NCI-H1694 treated with DMSO at 0.1 percent for 48 hours (cell line): ENCODE measurements at regions not wholly inside any gene's neighbourhood (a gene's known extent, or its start where the extent isn't known, plus 50 kb on each side); places are given as distances from the start of the nearest gene placed in this dataset.
A peak's percentile ranks its signal among the peaks of the same experiment; 100 is the strongest.

Experiments used
- DNase-seq: peaks from one replicate; lab custom pipeline; 2025; lab: John Stamatoyannopoulos, UW

DNA sequence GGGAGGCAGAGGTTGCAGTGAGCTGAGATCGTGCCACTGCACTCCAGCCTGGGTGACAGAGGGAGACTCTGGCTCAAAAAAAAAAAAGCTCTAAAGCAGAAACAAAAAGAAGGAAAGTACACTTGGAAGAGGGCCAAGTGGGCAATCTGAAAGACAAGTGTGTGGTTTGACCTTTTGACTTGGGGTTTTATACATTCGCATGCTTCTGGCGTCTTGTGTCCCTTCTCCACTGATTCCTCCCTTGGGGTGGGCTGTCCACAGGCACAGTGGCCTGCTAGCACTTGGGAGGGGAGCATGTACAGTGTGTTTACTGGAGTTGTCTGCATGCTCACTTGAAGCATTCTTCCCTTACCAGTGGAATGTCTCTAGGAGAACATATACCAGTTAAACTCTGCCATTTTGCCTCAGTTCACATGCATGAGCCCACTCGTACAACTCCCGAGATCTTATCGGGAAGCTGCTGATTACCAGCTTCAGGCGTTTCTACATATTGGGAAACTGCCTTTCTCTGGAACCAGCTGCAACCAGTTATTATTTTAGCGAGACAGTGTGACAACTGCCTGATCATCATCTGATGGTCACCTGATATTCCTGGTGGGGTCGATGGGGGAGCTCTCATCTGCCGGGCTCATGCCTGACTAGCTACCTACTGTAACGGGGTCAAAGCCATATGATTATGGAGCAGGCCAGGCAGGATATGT, 113.5 kb upstream of the ZNF678 start:
- no peak for DNase-seq

DNA sequence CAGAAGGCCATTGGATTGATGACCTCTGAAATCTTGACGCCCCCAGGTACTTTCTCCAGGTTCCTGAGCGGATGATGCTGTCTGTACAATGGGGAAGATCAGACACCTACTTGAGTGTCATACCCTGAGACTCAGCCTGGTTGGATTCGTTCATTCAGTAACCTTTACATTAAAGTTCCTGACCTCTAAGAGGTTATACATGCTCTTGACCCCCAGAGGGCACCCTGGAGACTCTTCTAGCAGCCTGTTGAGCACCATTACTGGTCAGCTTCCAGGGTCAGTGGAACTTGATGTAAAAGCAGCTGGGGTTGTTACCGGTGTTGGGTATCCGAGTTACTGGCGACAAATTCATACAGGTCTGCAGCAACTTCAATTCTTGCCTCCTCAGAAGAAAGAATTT, 114.3 kb upstream of the ZNF678 start:
- no peak for DNase-seq

DNA sequence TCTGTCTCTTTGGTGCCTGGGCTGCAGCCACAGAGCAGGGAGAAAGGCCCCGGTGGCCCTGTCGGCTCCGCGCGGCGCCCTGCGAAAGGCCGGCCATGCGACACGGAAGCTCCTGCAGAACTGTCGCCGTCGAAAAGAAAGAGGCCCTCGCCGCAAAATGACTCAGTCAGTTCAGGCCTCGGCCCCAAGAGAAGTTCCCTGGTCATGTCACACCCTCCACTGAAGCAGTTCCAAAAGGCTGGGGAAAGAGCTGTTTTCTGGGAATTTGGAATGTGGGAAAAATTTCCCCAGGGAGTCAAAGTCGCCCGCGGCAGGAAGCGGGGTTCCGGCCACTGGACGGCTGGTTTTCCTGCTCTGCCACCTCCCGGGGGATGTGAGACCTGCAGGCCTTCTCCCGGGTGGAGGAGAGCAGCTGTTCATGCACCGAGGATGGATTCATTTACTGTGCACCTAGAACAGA, 115.8 kb upstream of the ZNF678 start:
- DNase-seq = no peak

DNA sequence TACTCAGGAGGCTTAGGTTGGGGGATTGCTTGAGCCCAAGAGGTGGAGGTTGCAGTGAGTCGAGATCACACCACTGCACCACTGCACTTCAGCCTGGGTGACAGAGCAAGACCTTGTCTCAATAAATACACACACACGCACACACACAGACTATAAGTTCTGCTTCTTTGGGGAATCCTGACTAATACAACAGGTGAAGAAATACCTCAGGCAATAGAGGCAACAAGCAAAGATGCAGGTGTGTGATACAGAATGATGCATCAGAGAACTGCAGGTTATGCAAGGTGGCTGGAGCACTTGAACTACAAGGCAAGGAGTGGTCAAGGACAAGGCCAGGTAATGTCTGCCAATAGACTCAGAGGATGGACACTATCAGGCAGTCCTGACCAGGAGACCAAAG, 117.6 kb upstream of the ZNF678 start:
- DNase-seq = no peak

DNA sequence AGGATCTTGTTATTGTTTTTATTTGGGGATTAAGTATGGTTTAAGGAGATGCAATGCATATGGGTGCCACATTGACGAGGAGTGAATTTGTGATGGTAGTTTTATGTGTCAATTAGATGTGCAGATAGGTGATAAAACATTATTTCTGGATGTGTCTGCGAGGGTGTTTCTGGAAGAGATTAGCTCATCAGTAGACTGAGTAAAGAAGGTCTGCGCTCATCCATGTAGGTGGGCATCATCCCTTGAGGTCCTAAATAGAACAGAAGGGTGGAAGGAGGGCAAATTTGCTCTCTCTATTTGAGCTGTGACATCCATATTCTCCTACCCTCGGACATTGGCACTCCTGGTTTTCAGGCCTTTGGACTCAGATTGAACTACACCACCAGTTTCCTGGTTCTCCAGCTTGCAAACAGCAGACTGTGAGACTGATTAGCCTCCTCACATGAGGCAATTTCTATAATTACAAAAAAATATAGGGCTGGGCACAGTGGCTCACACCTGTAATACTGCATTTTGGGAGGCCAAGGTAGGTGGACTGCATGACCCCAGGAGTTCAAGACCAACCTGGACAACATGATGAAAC, 118.2 kb upstream of the ZNF678 start:
- no peak for DNase-seq

DNA sequence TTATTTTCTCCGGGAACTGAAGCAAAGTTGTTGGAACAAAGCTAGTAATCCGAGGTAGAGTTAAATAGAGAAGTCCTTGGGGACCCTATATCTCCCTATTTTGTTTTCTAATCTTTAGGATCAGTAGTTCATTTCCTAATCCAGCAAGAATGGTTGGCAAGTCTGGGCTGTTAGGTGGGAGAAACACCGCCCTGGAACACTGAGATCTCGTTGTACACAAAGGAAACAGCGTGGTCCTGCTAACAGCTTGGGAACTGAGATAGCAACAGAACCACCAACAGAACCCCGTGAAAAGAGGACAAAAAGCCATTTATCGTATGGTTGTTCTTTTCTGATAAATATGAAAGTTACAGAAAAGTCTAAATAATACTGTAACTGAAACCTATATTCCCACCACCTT, 121.9 kb upstream of the CDC42BPA start:
- no peak for DNase-seq

DNA sequence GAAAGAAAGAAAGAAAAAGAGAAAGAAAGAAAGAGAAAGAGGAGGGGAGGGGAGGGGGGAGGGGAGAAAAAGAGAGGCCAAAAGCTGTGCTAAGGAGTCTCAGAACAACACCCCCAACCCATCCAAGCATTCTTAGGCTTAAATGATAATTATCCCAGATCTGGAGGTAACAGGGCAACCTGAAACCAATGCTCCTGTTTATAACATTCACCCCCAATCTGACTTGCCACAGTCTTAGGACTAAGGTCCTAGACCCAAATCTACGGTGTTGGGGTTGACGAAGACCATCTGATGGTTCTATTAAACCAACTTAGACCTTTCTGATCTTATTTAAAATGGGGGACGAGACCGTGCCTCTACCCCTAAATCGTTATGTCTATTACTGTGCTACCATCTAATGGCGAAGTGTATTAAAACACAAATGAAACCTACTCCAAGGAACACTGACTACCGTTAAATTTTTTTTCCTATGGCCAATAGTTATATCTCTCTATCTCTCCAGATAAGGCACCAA, 119.3 kb upstream of the CDC42BPA start:
- DNase-seq = peak; percentile 80

DNA sequence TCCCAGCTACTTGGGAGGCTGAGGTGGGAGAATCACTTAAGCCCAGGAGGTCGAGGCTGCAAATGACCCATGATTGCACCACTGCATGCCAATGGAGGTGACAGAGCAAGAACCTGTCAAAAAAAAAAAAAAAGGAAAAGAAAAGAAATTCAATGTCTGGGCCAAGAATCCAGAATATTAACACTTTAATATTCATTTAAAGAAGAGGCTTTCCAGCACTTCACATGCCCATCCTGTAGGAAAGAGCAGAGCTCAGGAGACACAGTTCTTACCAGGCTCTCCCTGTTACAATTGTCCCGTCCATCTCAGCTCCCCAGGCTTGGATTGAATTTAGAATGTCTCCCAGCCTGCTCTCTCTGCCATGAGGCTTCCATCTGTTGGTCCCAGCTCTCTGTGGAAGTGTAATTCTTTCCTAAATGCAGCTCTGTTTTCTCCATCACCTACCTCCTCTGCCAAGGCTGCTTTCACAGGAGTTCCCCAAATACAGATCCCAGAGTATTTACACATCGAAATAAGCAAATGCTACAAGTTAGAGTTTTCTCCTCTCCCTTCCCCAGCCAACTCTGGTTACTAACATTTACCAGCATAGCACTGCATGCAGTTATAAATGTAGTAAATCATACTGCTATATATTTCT, 116.6 kb upstream of the CDC42BPA start:
- DNase-seq = no peak

DNA sequence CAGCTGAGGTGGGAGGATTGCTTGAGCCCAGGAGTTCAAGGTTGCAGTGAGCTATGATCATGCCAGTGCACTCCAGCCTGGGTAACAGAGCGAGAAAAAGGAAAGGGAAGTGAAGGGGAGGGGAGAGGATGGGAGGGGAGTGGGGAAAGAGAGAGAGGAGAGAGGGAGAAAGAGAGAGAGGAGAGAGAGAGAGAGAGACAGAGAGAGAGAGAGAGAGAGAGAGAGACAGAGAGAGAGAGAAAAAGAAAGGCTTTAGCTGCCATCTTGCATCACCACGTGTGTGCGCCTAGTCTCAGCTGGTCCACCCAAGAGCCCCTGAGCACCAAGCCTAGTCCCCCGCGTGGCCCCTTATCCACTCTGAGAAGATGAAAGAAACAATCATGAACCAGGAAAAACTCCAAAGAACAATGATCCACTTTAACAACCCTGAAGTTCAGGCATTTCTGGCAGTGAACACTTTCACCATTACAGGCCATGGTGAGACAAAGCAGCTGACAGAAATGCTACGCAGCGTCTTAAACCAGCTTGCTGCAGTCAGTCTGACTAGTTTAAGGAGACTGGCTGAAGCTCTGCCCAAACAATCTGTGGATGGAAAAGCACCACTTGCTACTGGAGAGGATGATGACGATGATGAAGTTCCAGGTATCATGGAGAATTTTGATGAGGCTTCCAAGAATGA, 115.5 kb upstream of the CDC42BPA start:
- DNase-seq = no peak

DNA sequence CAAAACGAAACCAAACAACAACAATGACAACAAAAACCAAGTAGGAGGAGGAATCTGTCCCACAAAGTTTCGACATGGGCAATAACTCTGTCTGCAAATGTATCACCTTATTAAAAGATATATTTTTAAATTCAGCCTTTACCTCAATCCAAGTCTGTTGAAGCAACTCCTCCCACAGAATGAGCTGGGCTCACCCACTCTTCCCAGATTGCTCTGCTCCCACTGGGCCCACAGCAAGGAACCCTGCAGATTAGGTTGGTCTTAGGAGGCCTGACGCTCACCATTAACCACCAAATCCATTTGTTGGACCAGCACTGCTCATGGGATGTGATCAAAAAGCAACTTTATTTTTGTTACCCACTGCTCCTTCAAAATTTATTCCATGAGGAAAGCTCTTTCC, 114.7 kb upstream of the CDC42BPA start:
- DNase-seq = no peak

DNA sequence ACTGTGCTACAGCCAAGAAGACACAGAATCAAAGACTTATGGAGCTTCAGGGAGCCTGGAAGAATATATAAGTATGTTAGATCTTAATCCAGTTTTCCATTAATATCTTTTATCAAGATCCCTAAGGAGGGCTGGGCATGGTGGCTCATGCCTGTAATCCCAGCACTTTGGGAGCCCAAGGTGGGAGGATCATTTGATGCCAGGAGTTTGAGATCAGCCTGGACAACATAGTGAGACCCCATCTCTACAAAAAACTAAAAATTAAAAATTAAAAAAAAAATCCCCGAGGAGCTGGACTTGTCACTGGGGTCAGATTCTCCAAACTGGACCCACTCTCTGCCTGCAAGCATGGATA, 113.9 kb upstream of the CDC42BPA start:
- no peak for DNase-seq

DNA sequence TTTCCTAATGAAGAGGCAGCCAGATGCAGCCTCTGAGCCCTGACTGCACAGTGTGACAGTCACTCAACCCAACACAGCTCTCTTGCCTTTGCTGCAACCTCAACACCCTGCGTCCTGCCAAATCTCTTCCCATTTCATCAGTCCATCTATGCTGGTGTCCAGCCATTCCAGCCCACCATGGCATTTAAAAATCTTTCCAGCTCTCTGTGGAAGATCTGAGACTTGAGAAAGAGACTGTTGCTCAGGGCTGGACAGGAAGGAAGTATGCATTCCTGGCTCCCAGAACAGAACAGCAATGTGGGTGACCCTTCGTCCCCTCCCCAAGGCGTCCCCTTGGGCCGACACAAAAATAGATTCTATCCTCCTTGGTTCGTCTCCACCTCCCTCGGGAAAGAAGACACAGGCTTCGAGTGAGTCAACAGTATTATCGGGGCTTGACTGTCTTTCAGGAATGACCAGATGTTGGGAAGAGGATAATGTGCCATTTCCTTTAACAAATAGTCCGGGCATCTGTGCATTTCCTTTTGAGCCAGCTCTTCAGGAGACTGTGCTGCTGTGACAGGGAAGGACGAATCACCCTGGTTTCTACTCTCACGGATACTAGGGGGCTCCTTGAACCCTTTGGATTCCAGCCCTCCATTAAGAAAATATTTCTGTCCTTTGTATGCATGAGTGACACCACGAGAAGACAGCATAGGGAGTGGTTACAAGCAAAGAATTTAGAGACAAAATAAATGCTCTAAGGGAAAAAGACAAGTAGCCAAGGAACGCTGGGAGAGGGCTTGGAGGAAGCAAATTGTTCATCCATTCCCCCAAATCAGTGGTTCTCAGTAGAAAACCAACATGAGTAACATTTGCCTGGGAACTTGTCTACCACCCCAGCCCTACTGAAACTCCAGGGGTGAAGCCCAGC, 111.4 kb upstream of the CDC42BPA start:
- DNase-seq = no peak

DNA sequence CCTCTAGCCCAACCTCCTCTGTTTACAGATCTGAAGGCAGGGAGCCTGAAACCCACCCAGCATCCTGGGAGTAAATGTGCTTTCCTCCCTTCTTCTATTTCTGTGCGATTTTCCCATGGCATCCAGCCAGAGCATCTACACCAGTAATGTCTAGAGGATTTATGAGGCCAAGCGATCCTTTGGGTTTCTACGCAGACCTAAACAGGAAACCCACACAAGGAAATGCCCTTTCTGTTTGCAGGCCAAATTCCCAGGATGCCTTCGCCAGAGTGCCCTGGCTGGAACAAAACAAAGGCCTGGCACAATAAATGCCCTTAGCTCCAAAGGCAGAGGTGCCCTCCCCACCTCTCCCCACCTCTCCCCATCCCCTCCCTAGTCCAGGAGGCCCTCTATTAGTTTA, 110.5 kb upstream of the CDC42BPA start:
- DNase-seq = no peak

DNA sequence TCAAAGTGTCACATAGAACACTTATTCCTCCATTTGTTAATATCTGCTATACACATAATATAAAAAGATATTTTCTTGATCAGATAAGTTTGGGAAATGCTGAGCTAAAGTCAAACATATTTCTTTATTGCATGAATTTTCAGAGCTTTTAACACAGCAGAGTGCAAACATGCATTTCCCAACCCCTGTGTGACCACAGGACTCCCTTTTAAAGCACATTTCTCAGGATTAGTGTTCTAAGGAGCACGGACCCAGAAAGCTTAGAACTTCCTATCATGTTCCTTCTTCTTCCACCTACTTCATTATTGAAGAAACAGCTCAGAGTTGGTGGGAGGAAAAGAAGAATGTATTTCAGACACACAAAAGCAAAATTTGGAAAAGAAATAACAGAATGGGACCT, 109.1 kb upstream of the CDC42BPA start:
- no peak for DNase-seq

DNA sequence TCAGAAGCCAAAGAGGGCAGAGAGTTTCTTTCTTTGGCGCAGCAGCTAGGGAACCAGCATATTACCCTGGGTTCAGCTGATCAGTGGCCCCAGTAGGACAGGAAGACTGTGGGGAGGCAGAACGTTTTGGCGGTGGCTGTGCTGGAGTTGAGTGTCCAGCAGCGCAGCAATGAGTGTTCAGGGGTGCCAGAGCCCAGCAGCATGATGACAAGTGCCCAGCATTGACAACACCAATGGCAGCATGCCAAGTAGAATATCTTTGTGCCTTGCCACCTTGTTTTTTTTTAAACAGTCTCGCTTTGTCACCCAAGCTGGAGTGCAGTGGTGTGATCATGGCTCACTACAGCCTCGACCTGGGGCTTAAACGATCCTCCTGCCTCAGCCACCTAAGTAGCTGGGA, 106.7 kb upstream of the CDC42BPA start:
- DNase-seq = no peak

DNA sequence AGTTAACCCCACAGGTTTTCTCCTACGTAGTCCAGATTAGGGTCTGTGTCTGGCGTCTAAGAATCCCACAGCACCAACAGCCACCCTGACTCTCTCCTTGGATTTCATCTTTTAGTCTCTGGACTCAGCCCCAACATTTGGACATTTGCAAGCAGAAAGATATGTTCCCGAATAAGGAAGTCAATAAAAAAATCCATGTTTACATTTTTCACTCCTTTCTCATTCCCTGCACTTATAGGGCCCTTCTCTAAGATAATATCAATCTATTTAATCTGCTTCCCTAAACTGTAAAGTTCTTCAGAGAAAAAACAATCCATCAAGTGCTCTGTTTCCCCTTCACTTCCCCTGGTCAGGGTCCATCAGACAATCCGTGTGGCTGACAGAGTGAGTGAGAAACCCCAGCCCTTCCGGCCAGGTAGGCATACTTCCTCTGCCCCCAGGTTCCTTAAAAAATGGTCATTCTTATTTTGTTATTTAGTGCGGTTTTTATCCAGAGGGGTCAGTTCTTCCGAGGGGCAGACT, 105.9 kb upstream of the CDC42BPA start:
- no peak for DNase-seq

DNA sequence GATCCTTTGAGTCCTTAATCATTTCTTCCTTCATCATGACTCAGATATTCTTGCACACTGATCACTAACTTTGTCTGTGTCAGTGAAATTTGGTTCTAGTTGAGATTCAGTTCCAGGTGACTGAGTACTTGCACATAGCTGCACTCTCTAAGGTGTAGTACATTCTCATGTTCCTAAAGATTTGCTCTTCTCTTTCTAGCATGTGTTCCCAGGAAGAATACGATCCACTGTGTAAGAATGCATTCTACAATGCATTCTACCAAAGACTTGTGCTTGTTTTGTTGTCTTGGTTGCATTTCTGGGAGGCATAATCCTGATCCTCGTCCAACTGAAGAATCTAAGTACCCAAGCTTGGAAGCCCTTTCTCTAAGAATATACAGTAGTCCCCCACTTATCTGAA, 104.3 kb upstream of the CDC42BPA start:
- no peak for DNase-seq

DNA sequence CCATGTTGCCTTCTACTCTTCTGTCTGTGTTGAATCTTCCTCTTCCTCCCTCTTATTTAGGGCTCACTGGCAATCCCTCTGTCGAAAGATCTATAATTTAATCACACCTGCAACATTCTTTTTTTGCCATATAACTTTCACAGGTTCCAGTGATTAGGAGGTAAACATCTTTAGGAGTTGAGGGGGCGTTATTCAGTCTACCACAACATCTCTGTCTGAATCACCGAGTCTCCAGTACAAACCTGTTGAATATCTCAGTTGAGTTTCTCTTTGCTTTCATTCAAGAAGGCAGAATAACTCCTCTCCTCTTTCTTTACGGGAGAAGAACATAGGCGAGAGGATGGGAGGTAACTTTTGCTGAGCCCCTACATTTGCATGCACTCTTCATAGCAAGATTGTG, 101.9 kb upstream of the CDC42BPA start:
- no peak for DNase-seq

DNA sequence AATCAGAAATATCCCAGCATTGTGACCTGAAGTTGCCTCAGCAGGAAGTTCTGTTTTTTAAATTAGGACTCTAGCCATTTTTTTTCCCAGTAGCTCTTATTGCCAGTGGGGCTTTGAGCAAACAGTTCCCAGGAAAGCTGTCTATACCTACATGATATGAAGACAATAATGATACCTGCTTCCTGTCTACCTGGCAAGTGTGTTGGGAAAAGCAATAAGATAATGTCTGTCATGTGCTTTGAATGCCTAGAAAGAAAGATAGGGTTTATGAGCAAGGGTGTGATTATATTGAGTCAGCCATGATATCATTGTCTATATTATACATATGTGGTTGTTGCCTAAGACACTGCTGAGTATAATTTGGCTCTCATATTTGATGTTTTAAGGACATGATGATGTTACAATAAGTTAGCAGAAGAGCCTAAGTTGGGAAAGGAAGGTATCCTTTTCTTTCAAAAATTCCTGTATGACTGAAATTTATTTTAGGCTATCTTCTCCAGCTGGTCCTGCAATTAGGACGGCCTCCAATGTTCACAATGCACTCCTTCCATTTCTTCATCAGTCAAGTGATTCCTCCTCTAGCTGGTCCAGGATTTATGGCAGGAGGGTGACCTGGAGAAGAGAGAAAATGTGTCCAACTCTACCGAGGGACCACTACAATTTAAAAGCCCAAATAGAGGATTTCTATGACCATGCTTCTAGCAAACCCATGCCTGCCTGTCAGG, 99.6 kb upstream of the CDC42BPA start:
- no peak for DNase-seq

DNA sequence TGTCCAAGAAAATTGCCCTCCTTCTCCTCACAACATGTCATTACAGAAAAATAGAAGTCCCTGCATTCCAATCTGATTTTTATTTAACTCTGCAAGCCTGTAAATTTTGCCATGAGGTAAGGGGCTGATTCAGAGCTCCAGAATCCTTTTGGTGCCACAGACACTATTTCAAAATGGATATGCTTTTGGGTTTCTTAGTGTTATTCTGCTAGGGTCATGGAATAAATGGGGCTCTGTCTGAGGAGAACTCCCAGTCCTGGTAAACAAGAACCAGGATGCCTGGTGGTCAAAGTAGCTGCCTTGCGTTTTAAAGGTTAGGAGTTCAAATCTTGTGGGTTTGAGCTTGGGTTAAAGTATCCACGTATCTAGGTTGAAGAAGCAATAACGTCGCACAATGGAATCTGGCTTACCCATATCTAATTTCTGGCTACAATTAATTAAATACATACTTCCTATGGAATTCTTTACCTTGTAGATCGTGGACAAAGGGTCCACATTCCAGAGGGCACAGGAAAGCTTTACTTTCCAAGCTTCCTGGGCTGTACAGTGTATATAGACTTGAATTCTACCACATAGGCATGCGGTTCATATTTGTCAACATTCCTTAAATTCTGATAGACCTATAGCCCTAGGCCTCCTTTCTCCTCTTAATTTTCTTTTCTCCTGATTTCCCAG, 98.0 kb upstream of the CDC42BPA start:
- DNase-seq = no peak
